Loucy (cell line): ENCODE measurements at regions not wholly inside any gene's neighbourhood (a gene's known extent, or its start where the extent isn't known, plus 50 kb on each side); places are given as distances from the start of the nearest gene placed in this dataset.

Source experiments
- H2AFZ ChIP-seq: fragments of 200-600 bp; sonication (generic); 2 replicates; pipeline ENCODE4 v1.6.0; 2016; ENCODE audit warnings: antibody characterized with exemption, mild to moderate bottlenecking, low read length, moderate library complexity
- H3F3A ChIP-seq: fragments of 200-600 bp; 2 replicates; pipeline ENCODE4 v1.6.0; 2016; ENCODE audit warnings: antibody characterized with exemption, low read depth, mild to moderate bottlenecking
- H3K27me3 ChIP-seq: fragments of 200-600 bp; sonication (generic); 2 replicates; pipeline ENCODE4 v1.6.1; 2014; ENCODE audit warnings: low read length, mild to moderate bottlenecking; ENCODE audit not compliant: insufficient read depth, poor library complexity, severe bottlenecking
- H3K36me3 ChIP-seq: fragments of 200-600 bp; sonication (generic); 2 replicates; pipeline ENCODE4 v1.6.1; 2016; ENCODE audit warnings: low read length; ENCODE audit not compliant: insufficient read depth
- H3K4me1 ChIP-seq: fragments of 200-600 bp; sonication (generic); 2 replicates; pipeline ENCODE4 v1.5.1; 2014; ENCODE audit warnings: low read length, mild to moderate bottlenecking; ENCODE audit not compliant: insufficient read depth, poor library complexity, severe bottlenecking
- H3K4me2 ChIP-seq: fragments of 200-600 bp; sonication (generic); 2 replicates; pipeline ENCODE4 v1.6.0; 2014; ENCODE audit warnings: antibody characterized with exemption, low read length, low read depth, mild to moderate bottlenecking; ENCODE audit not compliant: poor library complexity, severe bottlenecking
- H3K4me3 ChIP-seq: fragments of 200-600 bp; sonication (generic); 2 replicates; pipeline ENCODE4 v1.5.1; 2014; ENCODE audit warnings: low read length, mild to moderate bottlenecking, mixed read lengths; ENCODE audit not compliant: poor library complexity, severe bottlenecking
- H3K79me2 ChIP-seq: fragments of 200-600 bp; sonication (generic); 2 replicates; pipeline ENCODE4 v1.6.1; 2014; ENCODE audit warnings: low read length; ENCODE audit not compliant: insufficient read depth
- H3K9ac ChIP-seq: fragments of 200-600 bp; sonication (generic); 2 replicates; pipeline ENCODE4 v1.6.0; 2014; ENCODE audit warnings: mild to moderate bottlenecking, low read depth, low read length, moderate library complexity; ENCODE audit not compliant: poor library complexity, severe bottlenecking
- H3K9me2 ChIP-seq: fragments of 200-600 bp; sonication (generic); replicated peaks from 2 replicates; pipeline ENCODE4 v1.6.1; 2016; ENCODE audit warnings: low read depth, low read length, mixed read lengths
- H3K9me3 ChIP-seq: fragments of 200-600 bp; sonication (generic); 2 replicates; pipeline ENCODE4 v1.6.1; 2014; ENCODE audit warnings: mild to moderate bottlenecking, antibody characterized with exemption, low read length, low read depth; ENCODE audit not compliant: insufficient read depth
- H4K20me1 ChIP-seq: fragments of 200-600 bp; sonication (generic); 2 replicates; pipeline ENCODE4 v1.6.0; 2014; ENCODE audit warnings: antibody characterized with exemption, low read length, mild to moderate bottlenecking; ENCODE audit not compliant: insufficient read depth, poor library complexity, severe bottlenecking
- CTCF ChIP-seq: fragments of 200-600 bp; sonication (generic); conservative IDR thresholded peaks from 2 replicates; pipeline ENCODE4 v1.5.1; 2014; ENCODE audit warnings: mild to moderate bottlenecking, antibody characterized with exemption, low read length
- EZH2phosphoT487 ChIP-seq: fragments of 200-600 bp; IDR thresholded peaks from 2 replicates; pipeline ENCODE4 v1.6.1; 2018; ENCODE audit warnings: antibody characterized with exemption, mild to moderate bottlenecking, moderate library complexity, borderline replicate concordance

GRCh38 chr9:90296539-90296938 is 346.1 kb downstream of the DIRAS2 start:
- no peaks in the 10 kb centered on the region for H3K36me3 ChIP-seq
- no peaks in the 10 kb centered on the region for H3K79me2 ChIP-seq
- H3K4me3 ChIP-seq: no peak overlapping the region
- H3K4me2 ChIP-seq: no peak overlapping the region
- no peaks in the 10 kb centered on the region for H4K20me1 ChIP-seq
- no peaks in the 10 kb centered on the region for H3K4me1 ChIP-seq
- no peaks in the 10 kb centered on the region for H3K27me3 ChIP-seq
- H3K9me2 ChIP-seq: no peaks in the 10 kb centered on the region
- no peaks in the 10 kb centered on the region for H3F3A ChIP-seq
- no peak overlapping the region for H3K9ac ChIP-seq
- H3K9me3 ChIP-seq: no peaks in the 10 kb centered on the region
- no peak for TF ChIP-seq CTCF
- no peak for TF ChIP-seq EZH2phosphoT487
- no peak overlapping the region for H2AFZ ChIP-seq

GRCh38 chr9:90299968-90300367 is 342.7 kb downstream of the DIRAS2 start:
- Histone ChIP-seq H3K4me1 (no peaks in the 10 kb centered on the region), H4K20me1 (no peaks in the 10 kb centered on the region), H3K9me3 (no peaks in the 10 kb centered on the region), H3K9me2 (no peaks in the 10 kb centered on the region), H3K36me3 (no peaks in the 10 kb centered on the region), H3F3A (no peaks in the 10 kb centered on the region), H3K4me2 (no peak overlapping the region), H3K4me3 (no peak overlapping the region), H3K9ac (no peak overlapping the region), H3K27me3 (no peaks in the 10 kb centered on the region), H2AFZ (no peak overlapping the region), H3K79me2 (no peaks in the 10 kb centered on the region)
- TF ChIP-seq CTCF (no peak), EZH2phosphoT487 (no peak)

GRCh38 chr9:90300611-90301276 is 341.9 kb downstream of the DIRAS2 start:
- Histone ChIP-seq H3K9me3 (no peaks in the 10 kb centered on the region), H3F3A (no peaks in the 10 kb centered on the region), H3K9ac (no peak overlapping the region), H3K36me3 (no peaks in the 10 kb centered on the region), H3K9me2 (no peaks in the 10 kb centered on the region), H2AFZ (no peak overlapping the region), H3K27me3 (no peaks in the 10 kb centered on the region), H3K4me3 (no peak overlapping the region), H4K20me1 (no peaks in the 10 kb centered on the region), H3K4me2 (no peak overlapping the region), H3K4me1 (no peaks in the 10 kb centered on the region), H3K79me2 (no peaks in the 10 kb centered on the region)
- TF ChIP-seq CTCF: no peak
- TF ChIP-seq EZH2phosphoT487: no peak
